Hepatocyte (in vitro differentiated cells): ENCODE measurements at regions not wholly inside any gene's neighbourhood (a gene's known extent, or its start where the extent isn't known, plus 50 kb on each side); places are given as distances from the start of the nearest gene placed in this dataset.

Source experiments
- EZH2 ChIP-seq: fragments of 200-600 bp; sonication (generic); IDR thresholded peaks from 2 replicates; pipeline ENCODE4 v1.6.1; 2016; ENCODE audit warnings: antibody characterized with exemption, mild to moderate bottlenecking, borderline replicate concordance
- EZH2phosphoT487 ChIP-seq: fragments of 200-600 bp; sonication (generic); IDR thresholded peaks from one replicate; pipeline ENCODE4 v1.6.1; 2018; ENCODE audit warnings: antibody characterized with exemption, mild to moderate bottlenecking, low read depth, moderate library complexity; ENCODE audit not compliant: unreplicated experiment, severe bottlenecking
- TF ChIP-seq, protein P1 (sequence below): fragments of 200-600 bp; sonication (generic); IDR thresholded peaks from 2 replicates; pipeline ENCODE4 v1.5.1; 2016; ENCODE audit warnings: antibody characterized with exemption, mild to moderate bottlenecking; ENCODE audit not compliant: poor library complexity

DNA sequence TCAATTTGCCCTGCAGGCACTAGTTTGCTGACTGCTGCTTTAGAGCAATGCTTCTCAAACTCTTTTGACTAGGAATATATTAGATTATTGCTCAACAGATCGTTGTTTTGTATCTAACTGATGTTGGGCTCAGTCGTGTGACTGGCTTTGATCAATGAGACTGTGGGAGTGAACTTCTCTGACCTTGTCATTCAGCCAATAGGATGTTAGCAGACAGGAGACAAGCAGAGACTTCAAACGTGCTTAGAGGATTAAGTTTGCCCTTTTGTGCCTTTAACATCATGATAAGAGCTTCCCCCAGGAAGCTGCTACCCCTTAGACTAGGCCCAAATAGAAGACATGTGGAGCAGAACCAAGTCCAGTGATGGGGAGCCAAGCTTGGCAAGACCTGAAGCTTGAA is 76.7 kb upstream of the ELK3 start:
- TF ChIP-seq, protein P1, sequence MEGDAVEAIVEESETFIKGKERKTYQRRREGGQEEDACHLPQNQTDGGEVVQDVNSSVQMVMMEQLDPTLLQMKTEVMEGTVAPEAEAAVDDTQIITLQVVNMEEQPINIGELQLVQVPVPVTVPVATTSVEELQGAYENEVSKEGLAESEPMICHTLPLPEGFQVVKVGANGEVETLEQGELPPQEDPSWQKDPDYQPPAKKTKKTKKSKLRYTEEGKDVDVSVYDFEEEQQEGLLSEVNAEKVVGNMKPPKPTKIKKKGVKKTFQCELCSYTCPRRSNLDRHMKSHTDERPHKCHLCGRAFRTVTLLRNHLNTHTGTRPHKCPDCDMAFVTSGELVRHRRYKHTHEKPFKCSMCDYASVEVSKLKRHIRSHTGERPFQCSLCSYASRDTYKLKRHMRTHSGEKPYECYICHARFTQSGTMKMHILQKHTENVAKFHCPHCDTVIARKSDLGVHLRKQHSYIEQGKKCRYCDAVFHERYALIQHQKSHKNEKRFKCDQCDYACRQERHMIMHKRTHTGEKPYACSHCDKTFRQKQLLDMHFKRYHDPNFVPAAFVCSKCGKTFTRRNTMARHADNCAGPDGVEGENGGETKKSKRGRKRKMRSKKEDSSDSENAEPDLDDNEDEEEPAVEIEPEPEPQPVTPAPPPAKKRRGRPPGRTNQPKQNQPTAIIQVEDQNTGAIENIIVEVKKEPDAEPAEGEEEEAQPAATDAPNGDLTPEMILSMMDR, result no peak
- TF ChIP-seq EZH2, result no peak
- no peak for TF ChIP-seq EZH2phosphoT487
